ENCODE measurements at regions not wholly inside any gene's neighbourhood (a gene's known extent, or its start where the extent isn't known, plus 50 kb on each side); places are given as distances from the start of the nearest gene placed in this dataset.

- Mint-ChIP-seq H3K4me3 (no peak overlapping the region), H3K9me3 (peaks cover 4 to 27% (median 15%) of the 10 kb centered on the region in 7 donors), H3K27me3 (ENCODE audit: low read depth in 3 of 3) (peaks cover 3 to 11% (median 9%) of the 10 kb centered on the region in 3 donors), H3K27ac (no peak overlapping the region), H3K4me1 (no peaks in the 10 kb centered on the region), H3K36me3 (no peaks in the 10 kb centered on the region)
- Histone ChIP-seq H2AFZ (ENCODE audit: insufficient read depth, low read depth, low read length, poor library complexity, severe bottlenecking) (no peak overlapping the region), H3K9ac (ENCODE audit: insufficient read depth, low read length, poor library complexity, severe bottlenecking) (no peak overlapping the region), H3K27me3 (ENCODE audit: control insufficient read depth in 2 of 2, insufficient read depth in 2 of 2, low read length in 2 of 2) (peaks cover 0 to under 1% of the 10 kb centered on the region in 2 donors), H3K79me2 (ENCODE audit: insufficient read depth, low read length) (no peaks in the 10 kb centered on the region), H3K36me3 (replicated peaks in 1 of 2; ENCODE audit: control insufficient read depth in 1 of 2, insufficient read depth in 2 of 2, low read length in 2 of 2) (no peaks in the 10 kb centered on the region), H3K4me3 (replicated peaks in 1 of 3; ENCODE audit: low read depth in 2 of 3, low read length in 3 of 3) (no peak overlapping the region), H3K9me3 (replicated peaks in 1 of 2; ENCODE audit: control insufficient read depth in 1 of 2, insufficient read depth in 1 of 2, low read length in 2 of 2) (peaks cover 10 to 15% of the 10 kb centered on the region in 2 donors), H3K27ac (ENCODE audit: low read depth in 1 of 2, low read length in 2 of 2) (no peak overlapping the region), H3K4me2 (replicated peaks; ENCODE audit: extremely low read depth, low read length, poor library complexity, severe bottlenecking) (no peak overlapping the region), H4K20me1 (ENCODE audit: insufficient read depth, low read length) (no peaks in the 10 kb centered on the region), H3K4me1 (ENCODE audit: control insufficient read depth in 1 of 2, insufficient read depth in 2 of 2, low read length in 2 of 2) (no peaks in the 10 kb centered on the region)
- WGBS (ENCODE audit: insufficient coverage) = 100% methylated on average over 1 of the region's 4 CpGs
- intact Hi-C loops (cut with micrococcal nuclease) = no loop called here
- no peak for DNase-seq
- TF ChIP-seq CTCF (IDR thresholded peaks at IDR 0.05) = no peak
These were observed 439.8 kb downstream of the TNS1 start for GRCh38 chr2:217562871-217563480.

- no peak for TF ChIP-seq CTCF (IDR thresholded peaks at IDR 0.05)
- Histone ChIP-seq H3K36me3 (replicated peaks in 1 of 2; ENCODE audit: control insufficient read depth in 1 of 2, insufficient read depth in 2 of 2, low read length in 2 of 2) (no peaks in the 10 kb centered on the region), H3K9me3 (replicated peaks in 1 of 2; ENCODE audit: control insufficient read depth in 1 of 2, insufficient read depth in 1 of 2, low read length in 2 of 2) (peaks cover 10 to 15% of the 10 kb centered on the region in 2 donors), H4K20me1 (ENCODE audit: insufficient read depth, low read length) (no peaks in the 10 kb centered on the region), H3K79me2 (ENCODE audit: insufficient read depth, low read length) (no peaks in the 10 kb centered on the region), H2AFZ (ENCODE audit: insufficient read depth, low read depth, low read length, poor library complexity, severe bottlenecking) (no peak overlapping the region), H3K27me3 (ENCODE audit: control insufficient read depth in 2 of 2, insufficient read depth in 2 of 2, low read length in 2 of 2) (peaks cover 0 to 2% of the 10 kb centered on the region in 2 donors), H3K4me1 (ENCODE audit: control insufficient read depth in 1 of 2, insufficient read depth in 2 of 2, low read length in 2 of 2) (no peaks in the 10 kb centered on the region), H3K9ac (ENCODE audit: insufficient read depth, low read length, poor library complexity, severe bottlenecking) (no peak overlapping the region), H3K27ac (ENCODE audit: low read depth in 1 of 2, low read length in 2 of 2) (no peak overlapping the region), H3K4me2 (replicated peaks; ENCODE audit: extremely low read depth, low read length, poor library complexity, severe bottlenecking) (no peak overlapping the region), H3K4me3 (replicated peaks in 1 of 3; ENCODE audit: low read depth in 2 of 3, low read length in 3 of 3) (no peak overlapping the region)
- DNase-seq = no peak
- intact Hi-C loops (cut with micrococcal nuclease) = no loop called here
- Mint-ChIP-seq H3K36me3 (no peaks in the 10 kb centered on the region), H3K27me3 (ENCODE audit: low read depth in 3 of 3) (peaks cover 0 to 7% (median 7%) of the 10 kb centered on the region in 3 donors), H3K9me3 (peaks cover 4 to 25% (median 15%) of the 10 kb centered on the region in 7 donors), H3K27ac (no peak overlapping the region), H3K4me3 (no peak overlapping the region), H3K4me1 (no peaks in the 10 kb centered on the region)
- WGBS (ENCODE audit: insufficient coverage) = no CpG with 5 or more reads among the region's 2 CpGs
These were observed 443.7 kb downstream of the TNS1 start for GRCh38 chr2:217559084-217559483.

All from CD14-positive monocyte (primary cell).